GM18909 (cell line): ENCODE measurements at regions not wholly inside any gene's neighbourhood (a gene's known extent, or its start where the extent isn't known, plus 50 kb on each side); places are given as distances from the start of the nearest gene placed in this dataset.
A peak's percentile ranks its signal among the peaks of the same experiment; 100 is the strongest.
"Not testable (repeated sequence)": the region's sequence is repeated elsewhere in the genome, so short reads cannot be mapped to it uniquely, and the experiment has no call there.

Experiments
- ATAC-seq: cut with Tn5 transposase; IDR thresholded peaks from one replicate; pipeline ENCODE4 v1.9.1; 2021; ENCODE audit warnings: mild to moderate bottlenecking; ENCODE audit not compliant: unreplicated experiment, poor library complexity

DNA sequence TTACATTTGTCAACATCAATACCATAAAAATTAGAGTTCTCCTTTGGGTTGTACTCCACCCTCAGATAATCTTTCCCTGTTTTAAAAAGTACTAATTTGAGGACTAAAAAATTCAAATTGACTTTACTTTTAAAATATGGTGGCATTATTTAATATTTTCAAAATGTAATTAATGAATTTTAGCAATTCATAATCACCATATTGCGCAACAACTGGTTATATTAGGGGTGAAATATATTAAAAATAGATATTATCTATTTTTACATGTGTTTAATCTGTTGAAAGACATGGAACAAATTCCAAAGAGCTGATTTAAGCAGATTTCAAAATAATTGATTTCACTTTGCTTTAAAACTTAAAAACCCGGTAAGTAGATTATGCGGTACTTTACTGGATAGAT is 236.6 kb upstream of the NOL4 start:
- ATAC-seq = no peak

DNA sequence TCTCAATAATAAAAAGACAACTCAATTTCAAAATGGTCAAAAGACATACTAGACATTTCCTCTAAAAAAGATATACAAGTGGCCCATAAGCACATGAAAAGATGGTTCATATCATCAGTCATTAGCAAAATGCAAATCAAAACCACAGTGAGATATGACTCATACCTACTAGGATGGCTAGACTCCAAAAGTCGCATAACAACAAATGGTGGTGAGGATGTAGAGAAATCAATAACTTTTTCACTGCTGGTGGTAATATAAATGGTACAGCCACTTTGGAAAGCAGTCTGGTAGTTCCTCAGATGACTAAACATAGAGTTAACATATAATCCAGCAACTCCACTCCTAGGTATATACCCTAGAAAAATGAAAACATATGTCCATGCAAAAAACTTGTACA is 242.3 kb upstream of the NOL4 start:
- ATAC-seq = peak; percentile 81

DNA sequence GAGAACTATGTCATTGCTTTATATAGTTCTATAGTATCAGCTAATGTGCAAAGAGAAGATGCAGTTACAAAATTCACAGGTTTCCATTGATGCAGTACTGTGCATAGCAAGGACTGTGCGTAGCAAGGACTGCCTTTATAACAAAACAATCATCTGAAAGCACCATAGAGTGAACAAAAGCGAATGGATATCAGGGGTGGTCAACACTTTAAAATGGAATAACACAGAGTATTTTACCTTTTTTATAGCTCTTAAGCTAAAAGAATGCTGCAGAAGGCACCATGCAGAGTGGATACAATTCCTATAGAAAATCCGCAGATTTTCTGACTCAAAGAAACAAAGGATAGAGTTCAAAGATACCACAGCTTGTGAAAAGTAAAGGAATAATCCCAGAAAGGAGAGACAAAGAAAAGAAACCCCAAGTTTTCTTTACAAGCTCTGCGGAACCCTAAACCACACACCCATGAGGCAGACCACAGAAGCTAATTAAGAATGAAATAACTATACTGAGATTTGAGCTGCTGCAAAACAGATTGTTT is 229.9 kb upstream of the DTNA start:
- no peak for ATAC-seq

DNA sequence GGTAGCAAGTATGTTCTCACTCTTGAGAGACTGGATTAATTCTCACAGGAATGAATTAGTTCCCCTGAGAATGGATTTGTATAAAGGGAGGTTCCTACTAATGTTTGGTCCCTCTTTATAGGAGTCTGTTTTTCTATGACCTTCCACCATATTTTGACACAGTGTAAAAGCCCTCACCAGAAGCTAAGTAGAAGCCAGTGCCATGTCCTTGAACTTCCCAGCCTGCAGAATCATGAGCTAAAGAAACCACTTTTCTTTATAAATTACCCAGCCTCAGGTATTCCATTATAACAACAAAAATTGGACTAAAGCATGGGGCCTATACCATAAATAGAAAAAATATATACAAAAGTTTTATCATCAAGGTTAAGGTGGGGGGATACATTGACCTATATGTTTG is 227.9 kb upstream of the DTNA start:
- ATAC-seq = no peak

DNA sequence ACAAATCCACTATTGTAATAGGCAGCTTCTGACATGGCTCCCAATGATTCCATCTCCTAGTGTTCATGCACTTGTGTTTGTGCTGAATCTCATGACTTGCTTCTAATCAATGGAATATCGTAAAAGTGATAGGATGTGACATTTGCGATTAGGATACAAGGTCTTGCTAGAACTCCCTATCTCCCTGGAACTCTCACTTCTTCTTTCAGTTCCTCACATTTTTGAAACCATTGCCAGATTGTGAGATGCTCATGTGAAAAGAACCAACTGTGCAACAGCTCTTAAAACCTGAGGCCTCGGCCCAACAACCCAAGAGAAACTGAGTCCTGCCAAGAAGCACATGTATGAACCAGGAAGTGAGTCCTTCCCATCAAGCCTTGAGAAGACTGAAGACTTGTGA is 226.9 kb upstream of the DTNA start:
- ATAC-seq = no peak

DNA sequence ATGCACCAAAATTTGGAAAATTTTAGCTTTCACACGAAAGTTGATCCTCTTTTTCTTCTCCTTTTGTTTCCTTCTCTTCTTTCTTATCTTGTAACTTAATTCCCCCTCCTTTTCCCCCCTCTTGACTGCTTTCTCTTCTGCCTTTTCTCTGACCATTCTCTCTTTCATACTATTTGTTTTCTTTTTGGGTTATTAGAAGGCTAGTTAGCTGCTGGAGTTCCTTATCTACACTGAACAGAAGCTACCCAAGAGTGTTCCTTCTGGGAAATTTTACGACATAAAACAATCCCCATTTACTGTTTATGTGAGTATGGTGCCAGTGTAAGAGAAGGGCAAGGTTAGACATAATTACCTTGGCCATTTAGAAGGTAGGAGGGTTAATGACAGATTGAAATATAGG is 218.4 kb upstream of the DTNA start:
- no peak for ATAC-seq

DNA sequence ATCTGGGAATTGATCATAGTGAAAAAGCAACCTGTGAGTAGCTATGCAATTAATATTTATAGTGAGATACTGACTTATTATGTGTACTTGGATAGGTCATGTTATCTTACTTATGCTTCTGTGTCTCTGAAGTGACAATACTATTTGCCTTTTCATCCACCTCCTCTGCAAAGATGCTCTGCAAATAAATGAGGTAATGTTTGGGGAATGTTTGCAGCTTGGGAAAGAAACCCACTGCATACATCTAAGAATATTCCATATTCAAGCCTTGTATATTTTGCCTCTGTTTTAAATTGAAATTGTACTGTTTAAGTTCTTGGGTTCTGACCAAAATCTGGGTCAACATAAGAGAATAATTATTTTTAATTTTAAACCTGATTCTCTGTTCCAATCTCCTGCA is 217.4 kb upstream of the DTNA start:
- no peak for ATAC-seq

DNA sequence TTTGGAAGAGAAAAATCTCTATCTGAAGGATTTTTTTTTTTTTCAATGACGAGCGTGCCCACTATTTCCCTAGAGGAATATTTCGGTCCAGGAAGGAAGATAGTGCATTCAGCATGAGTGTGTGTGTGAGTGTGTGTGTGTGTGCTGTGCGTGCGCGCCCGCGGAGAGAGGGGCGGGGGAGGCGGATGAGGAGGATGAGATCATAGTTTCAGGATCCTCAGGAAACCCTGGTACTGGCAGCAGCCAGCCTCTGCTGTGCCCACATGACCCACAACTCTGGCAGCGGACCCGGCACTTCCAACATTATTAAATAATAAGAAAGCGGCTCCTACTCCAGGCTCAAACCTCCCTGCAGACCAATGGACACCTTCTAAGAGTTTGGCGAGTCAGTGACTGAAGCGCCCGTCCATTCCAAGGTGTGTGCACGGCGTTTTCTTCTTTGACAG is 217.0 kb upstream of the DTNA start:
- ATAC-seq = peak; percentile 79

DNA sequence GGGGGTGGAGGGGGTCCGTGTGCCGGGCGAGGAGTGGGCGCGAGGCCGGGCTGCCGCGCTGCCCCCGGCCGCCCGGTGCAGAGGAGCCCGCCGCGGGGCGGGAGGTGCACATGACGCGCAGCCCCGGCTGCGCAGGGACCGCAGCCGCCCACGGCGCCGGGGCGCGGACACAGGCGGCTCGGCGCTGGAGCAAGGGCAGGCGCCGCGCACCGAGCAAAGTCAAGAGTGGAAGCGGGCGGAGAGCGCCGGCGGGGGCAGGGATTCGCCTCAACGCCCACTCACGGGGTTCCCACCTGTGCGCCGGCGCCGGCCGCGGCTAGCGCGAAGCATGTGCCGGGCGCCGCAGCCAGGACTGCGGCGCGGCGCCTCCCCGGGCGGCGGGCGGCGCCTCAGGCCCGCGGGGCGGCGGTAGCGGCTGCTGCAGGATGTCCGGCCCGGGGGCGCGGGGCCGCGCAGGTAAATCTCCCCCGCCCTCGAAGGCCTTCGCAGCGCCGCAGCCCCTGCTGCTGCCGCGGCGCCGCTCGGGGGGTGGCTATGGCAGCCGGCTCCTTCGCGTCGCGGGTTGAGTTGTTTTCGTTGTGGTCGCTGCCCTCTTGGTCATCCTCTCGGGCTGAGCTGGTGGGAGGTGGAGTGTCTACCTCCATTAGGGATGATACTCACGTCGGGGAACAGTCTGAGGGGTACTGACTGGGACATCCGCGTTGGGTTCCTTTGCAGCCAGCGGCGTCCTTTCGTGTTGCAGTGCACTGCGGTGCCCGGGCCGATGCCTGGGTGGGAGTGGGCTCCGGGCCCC is 216.3 kb upstream of the DTNA start:
- peak; percentile 75 for ATAC-seq

DNA sequence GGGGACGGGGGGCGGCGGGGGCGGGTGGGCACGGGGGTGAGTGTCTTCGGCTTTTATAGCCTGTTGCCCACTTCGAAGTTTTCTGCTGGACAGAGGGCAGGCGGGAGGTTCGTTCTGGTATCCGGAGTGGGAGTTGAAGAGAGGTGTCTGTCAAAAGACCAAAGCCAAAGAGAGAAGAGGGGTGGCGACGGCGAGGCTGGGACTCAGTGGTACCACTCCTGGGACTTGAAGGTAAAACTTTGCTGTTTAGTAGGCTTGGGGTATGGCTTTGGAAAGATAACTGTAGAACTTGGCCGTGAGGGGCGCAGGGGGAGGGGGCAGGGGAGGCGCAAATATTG is 215.8 kb upstream of the DTNA start:
- ATAC-seq = no peak

DNA sequence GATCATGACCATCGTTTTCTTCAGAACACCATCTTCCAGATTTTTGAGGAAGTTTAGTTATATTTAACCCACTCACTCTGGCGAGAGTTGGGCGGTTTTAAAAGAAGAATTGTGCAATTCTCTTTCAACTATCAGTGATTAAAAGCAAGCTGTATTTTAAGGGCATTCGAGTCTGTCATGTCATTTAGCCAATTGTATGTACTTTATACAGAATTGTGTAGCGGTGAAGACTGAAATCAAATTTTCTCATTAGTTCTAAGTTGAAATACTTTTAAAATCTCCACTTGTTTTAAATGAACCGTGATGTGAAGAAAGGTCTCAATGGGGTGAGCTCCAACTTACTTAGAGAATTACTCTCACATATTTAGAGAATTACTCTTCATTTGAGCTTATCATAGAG is 214.6 kb upstream of the DTNA start:
- no peak for ATAC-seq

DNA sequence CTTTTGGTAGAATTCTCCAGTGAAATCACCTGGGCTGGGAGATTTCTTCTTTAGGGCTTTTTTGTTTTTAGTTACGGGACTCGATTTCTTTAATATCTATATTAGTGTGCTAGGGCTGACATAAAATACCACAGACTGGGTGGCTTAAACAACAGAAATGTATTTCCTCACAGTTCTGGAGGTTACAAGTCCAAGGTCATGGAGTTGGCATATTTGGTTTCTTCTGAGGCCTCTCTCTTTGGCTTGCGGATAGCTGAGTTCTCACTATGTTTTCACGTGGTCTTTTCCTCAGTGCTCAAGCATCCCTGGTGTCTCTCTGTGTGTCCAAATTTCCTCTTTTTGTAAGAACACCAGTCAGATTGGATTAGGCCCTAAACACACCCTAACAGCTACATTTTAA is 208.5 kb upstream of the DTNA start:
- ATAC-seq = no peak

DNA sequence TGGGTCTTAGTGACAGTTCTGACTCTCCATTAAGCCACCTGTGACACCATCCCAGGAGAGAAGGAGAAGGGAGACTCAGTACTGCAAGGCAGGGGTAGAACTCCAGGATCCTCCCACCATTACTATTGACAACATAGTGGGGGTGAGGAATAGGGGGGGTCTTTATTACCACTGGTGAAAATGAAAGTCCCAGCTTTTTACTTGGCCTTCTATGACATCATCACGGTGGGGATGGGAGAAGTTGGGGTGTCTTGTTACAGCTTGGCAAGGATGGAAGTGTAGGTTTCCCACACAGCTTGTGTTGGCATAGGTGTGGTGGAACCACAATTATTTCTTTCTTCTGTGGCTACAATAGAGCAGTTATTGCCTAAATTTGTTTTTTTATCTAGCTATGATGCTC is 203.9 kb upstream of the DTNA start:
- no peak for ATAC-seq

DNA sequence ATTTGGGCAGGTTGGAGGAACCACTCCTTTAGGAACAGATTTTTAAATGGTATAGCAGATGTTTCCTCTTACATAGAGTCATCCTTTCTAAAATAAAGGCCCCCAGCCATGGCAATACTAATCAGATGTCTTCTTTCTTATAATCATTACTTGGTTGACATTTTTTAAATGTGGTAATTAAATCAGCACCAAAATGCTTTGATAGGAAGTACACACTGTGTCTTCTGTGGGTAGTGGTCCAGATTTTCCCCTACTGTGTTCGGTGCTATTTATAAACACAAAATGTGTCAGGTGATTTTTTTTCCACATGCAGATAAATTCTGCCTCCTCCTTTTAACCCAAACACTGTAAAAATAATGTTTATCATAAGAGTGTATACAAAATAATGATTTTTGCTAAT is 200.9 kb upstream of the DTNA start:
- no peak for ATAC-seq

DNA sequence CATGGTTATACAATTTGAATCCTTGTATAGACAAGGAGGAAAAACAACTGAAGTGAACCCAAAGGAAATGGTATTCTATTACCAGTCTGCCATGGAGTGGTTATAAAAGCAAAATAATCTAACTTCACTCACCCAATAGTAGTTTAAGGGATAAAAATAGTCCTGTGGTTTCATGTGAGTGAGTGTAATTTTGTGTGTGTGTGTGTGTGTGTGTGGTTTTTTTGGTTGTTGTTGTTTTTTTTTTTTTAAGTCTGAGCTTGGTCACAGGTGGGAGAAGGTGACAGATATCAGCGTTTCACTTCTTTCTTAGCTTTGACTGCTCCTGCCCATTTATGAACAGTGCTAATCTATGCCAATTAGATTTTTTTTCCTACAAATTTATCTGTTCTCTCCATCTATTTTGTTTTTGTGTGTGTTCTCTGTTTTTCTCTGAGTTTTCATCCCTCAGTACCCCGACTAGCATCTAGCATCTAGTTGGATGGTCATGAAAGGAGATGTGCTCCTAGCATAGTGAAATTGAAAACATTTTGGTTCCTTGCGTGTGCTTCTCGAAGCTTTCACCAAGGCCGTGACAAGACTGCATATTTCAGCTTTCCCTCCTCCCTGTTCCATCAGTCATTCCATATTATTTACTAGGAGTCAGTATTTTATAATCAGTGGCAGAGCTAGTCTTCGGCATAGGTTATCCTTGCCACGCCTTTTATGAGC is 200.1 kb upstream of the DTNA start:
- no peak for ATAC-seq

DNA sequence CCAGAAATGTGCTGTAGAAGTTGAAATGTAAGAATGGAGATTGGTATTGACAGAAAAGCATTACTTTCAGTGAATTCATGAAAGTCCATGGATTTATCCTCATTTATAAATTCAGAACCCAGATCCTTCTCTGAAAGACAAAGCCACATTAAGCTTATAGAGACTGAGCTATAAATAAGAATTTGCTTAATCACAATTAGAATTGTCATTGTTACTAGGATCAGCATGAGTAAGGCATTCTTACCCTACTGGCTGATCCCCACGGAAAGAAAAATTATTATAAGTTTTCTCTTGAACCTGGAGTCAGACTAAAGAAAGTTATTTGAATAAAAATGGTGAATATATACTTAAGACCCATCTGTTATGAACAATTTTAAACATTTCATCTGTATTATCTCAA is 199.2 kb upstream of the DTNA start:
- ATAC-seq = no peak

DNA sequence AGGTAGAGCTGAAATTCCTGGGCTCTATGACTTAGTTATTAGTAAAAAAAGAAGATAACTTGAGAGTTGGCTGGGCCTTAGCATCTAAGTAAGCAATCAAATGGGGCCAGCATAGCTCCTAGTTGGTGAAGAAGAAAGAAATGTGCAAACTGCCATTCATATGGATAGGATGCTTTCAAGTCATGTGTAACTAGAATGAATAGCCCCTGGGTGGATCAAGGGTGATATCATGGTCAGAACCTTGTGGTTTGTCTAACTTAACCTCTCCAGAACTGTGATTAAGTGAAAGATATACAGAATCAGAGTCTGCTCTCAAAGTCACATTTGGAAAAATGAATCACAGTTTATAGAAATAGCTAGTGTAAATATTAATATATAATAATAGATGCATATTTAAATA is 198.7 kb upstream of the DTNA start:
- no peak for ATAC-seq

DNA sequence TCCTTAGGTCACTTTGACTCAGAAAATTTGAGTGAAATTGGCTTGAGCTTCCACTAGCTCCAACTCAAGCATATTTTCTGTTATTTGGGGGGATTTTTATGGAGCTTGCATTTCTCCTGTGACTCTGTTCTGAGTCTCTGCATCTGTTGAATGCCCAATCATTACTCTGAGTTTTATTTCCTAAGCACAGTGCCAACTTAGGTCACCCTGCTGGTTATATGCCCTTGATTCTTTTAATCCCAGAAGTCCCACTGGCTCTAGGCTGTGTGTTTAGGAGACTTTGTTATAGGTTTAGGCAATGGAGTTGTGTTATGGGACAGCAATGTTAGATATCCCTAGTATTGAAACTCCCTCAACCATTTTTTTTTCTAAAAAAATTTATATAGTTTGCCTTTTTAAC is 198.2 kb upstream of the DTNA start:
- ATAC-seq = no peak

DNA sequence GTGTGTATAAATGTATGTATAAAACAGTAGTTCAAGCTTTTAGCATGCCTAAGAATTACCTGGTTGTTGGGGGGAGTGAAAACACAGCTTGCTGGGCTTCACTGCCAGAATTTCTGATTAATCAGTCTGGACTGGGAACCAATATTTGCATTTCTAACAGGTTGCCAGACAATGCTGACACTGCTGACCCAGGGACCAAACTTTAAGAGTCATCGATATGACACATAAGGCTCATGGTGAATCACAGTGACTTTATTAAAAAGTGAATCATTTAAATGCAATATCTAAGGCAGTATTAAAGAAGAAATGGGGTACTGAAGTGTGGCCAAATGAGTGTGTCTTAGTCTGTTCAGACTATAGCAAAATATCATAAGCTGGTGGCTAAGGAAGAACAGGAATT is 195.9 kb upstream of the DTNA start:
- ATAC-seq = no peak

DNA sequence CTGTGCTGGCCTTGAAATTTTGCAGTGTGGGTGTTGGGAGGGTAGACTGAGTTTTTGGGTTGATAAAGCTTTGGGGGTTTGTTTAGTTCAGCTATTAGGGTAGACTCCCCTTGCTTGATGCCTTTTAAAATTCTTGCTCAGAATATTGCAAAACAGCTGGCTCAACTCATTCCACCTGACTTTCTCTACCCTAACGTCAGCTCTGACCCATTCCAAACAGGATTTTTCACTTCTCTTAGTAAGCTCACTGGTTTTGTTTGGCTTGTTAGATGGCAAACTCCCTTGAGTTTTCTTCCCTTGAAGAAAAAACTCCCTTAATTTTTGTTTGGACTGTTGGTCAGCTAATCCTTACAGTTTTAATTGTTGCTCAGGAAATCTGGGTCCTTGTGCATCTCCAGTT is 195.1 kb upstream of the DTNA start:
- ATAC-seq = no peak

DNA sequence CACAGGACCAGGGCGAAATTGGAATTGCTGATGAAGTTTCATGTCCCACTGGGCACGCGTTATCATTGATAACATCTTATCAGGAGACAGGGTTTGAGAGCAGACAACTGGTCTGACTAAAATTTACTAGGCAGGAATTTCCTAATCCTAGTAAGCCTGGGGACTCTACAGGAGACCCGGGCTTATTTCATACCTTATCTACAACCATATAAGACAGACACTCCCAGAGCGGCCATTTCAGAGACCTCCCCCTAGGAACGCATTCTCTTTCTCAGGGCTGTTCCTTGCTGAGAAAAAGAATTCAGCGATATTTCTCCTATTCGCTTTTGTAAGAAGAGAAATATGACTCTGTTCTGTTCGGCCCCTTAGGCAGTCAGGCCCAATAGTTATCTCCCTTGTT is 193.7 kb upstream of the DTNA start:
- ATAC-seq = not testable (repeated sequence)

DNA sequence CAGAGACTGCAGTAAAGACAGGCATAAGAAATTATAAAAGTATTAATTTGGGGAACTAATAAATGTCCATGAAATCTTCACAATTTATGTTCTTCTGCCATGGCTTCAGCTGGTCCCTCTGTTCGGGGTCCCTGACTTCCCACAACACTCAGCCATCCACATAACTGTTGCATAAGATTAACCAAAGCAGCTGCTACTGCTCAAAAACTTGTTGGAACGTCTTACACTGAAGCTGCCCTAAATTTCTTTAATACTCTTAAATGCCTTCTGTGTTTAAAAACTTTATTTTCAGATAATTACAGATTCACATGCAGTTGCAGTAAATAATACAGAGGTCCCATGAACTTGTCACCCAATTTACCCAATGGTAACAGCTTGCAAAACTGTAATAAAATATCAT is 193.1 kb upstream of the DTNA start:
- ATAC-seq = not testable (repeated sequence)
